SJCRH30 (cell line): ENCODE measurements at regions not wholly inside any gene's neighbourhood (a gene's known extent, or its start where the extent isn't known, plus 50 kb on each side); places are given as distances from the start of the nearest gene placed in this dataset.

Source experiments
- DNase-seq, 2 experiments: peaks; one replicate each; pipeline ENCODE4 v3.0.0-alpha.2; 2015 to 2020
- H3K27ac ChIP-seq: fragments of 250-450 bp; sonication (Bioruptor Pico); 2 replicates; pipeline ENCODE4 v1.5.1; 2020; ENCODE audit warnings: mild to moderate bottlenecking, moderate library complexity
- H3K27me3 ChIP-seq: fragments of 250-450 bp; sonication (Bioruptor Pico); 2 replicates; pipeline ENCODE4 v1.5.1; 2020; ENCODE audit warnings: mild to moderate bottlenecking, moderate library complexity
- H3K36me3 ChIP-seq: fragments of 250-450 bp; sonication (Bioruptor Pico); 2 replicates; pipeline ENCODE4 v1.5.1; 2020; ENCODE audit warnings: mild to moderate bottlenecking, moderate library complexity
- H3K4me1 ChIP-seq: fragments of 250-450 bp; sonication (Bioruptor Pico); 2 replicates; pipeline ENCODE4 v1.5.1; 2020; ENCODE audit warnings: mild to moderate bottlenecking, moderate library complexity
- H3K4me3 ChIP-seq: fragments of 250-450 bp; sonication (Bioruptor Pico); 2 replicates; pipeline ENCODE4 v1.5.1; 2020; ENCODE audit warnings: mild to moderate bottlenecking, moderate library complexity
- H3K9me3 ChIP-seq: fragments of 250-450 bp; sonication (Bioruptor Pico); replicated peaks from 2 replicates; pipeline ENCODE4 v1.5.1; 2020; ENCODE audit warnings: mild to moderate bottlenecking, moderate library complexity

DNA sequence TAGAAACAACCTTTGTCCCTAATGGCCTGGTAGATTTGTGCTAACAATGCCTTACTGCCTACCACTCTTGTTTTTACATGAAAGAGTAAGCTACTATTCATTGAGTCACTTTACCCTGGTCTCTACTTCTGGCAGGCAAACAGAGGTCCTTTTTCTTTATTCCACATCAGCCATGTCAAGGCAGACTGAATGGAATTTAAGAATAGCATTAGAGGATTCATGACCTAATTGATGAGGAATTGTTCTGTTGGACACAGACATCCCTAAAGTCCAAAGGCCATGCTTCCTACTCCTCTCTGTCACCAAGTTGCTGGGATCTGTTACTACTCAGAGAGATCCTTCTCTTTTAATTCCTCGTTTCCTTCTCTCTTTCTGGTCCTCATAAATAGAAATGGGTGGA is 229.1 kb upstream of the ZP4 start:
- no peaks in the 10 kb centered on the region for H3K9me3 ChIP-seq
- no peak for DNase-seq
- H3K27ac ChIP-seq: no peak overlapping the region
- no peaks in the 10 kb centered on the region for H3K27me3 ChIP-seq
- H3K4me3 ChIP-seq: no peak overlapping the region
- no peaks in the 10 kb centered on the region for H3K4me1 ChIP-seq
- no peaks in the 10 kb centered on the region for H3K36me3 ChIP-seq

- Histone ChIP-seq H3K36me3 (no peaks in the 10 kb centered on the region), H3K4me3 (no peak overlapping the region), H3K27ac (no peak overlapping the region), H3K27me3 (no peaks in the 10 kb centered on the region), H3K9me3 (no peaks in the 10 kb centered on the region), H3K4me1 (no peaks in the 10 kb centered on the region)
- no peak for DNase-seq
Measured at GRCh38 chr1:238119060-238119459, 228.3 kb upstream of the ZP4 start.

GRCh38 chr1:238115852-238116251 is 225.1 kb upstream of the ZP4 start:
- Histone ChIP-seq H3K9me3 (no peaks in the 10 kb centered on the region), H3K4me3 (no peak overlapping the region), H3K27me3 (no peaks in the 10 kb centered on the region), H3K27ac (no peak overlapping the region), H3K4me1 (no peaks in the 10 kb centered on the region), H3K36me3 (no peaks in the 10 kb centered on the region)
- no peak for DNase-seq

- Histone ChIP-seq H3K27me3 (no peaks in the 10 kb centered on the region), H3K27ac (no peak overlapping the region), H3K36me3 (no peaks in the 10 kb centered on the region), H3K4me1 (no peaks in the 10 kb centered on the region), H3K4me3 (no peak overlapping the region), H3K9me3 (no peaks in the 10 kb centered on the region)
- DNase-seq: no peak
Measured at GRCh38 chr1:238112952-238113621, 222.4 kb upstream of the ZP4 start.

GRCh38 chr1:238111516-238111915 is 220.8 kb upstream of the ZP4 start:
- Histone ChIP-seq H3K9me3 (no peaks in the 10 kb centered on the region), H3K27me3 (no peaks in the 10 kb centered on the region), H3K36me3 (no peaks in the 10 kb centered on the region), H3K27ac (no peak overlapping the region), H3K4me3 (no peak overlapping the region), H3K4me1 (no peaks in the 10 kb centered on the region)
- no peak for DNase-seq

GRCh38 chr1:238111081-238111480 is 220.4 kb upstream of the ZP4 start:
- H3K9me3 ChIP-seq: no peaks in the 10 kb centered on the region
- no peaks in the 10 kb centered on the region for H3K36me3 ChIP-seq
- H3K27ac ChIP-seq: no peak overlapping the region
- no peak for DNase-seq
- H3K4me1 ChIP-seq: no peaks in the 10 kb centered on the region
- no peaks in the 10 kb centered on the region for H3K27me3 ChIP-seq
- no peak overlapping the region for H3K4me3 ChIP-seq

DNA sequence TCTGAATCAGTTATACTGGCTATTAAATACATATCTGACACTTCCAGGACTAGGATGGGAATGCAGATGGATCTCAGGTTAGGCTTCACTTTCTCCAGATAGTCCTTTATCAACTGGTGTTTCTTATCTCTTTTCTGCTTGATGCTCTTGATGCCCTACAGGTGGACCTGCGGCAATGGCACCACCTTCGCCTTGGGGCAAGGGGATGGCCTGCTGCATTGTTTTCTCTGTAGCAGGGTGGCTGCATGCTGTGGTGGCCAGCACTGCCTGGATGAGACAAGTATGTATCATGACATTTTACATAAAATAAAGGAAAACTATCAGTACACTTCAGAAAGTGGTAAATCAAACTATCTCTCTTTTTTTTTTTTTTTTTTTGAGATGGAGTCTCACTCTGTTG is 217.7 kb upstream of the ZP4 start:
- no peak overlapping the region for H3K4me3 ChIP-seq
- no peaks in the 10 kb centered on the region for H3K9me3 ChIP-seq
- no peaks in the 10 kb centered on the region for H3K4me1 ChIP-seq
- DNase-seq: no peak
- H3K27ac ChIP-seq: no peak overlapping the region
- no peaks in the 10 kb centered on the region for H3K27me3 ChIP-seq
- no peaks in the 10 kb centered on the region for H3K36me3 ChIP-seq

DNA sequence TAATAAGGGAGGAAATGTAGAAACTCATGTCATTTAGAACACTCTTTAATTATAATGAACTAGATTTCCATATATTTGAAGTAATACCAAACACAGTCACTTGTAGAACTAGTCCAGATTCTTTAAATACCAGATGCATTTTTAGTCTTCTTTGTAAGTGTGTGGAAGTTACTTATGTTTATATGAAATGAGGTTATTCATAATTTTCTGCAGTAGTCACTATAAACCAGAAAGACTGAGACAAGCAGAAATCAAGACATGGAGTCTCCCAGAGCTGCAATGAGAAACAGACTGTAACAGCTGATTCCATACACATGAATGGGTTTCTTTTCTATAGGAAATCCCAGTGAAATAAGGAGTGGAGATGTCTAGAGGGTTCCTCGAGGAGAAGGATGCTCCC is 216.6 kb upstream of the ZP4 start:
- Histone ChIP-seq H3K9me3 (no peaks in the 10 kb centered on the region), H3K27ac (no peak overlapping the region), H3K27me3 (no peaks in the 10 kb centered on the region), H3K4me3 (no peak overlapping the region), H3K4me1 (no peaks in the 10 kb centered on the region), H3K36me3 (no peaks in the 10 kb centered on the region)
- no peak for DNase-seq

DNA sequence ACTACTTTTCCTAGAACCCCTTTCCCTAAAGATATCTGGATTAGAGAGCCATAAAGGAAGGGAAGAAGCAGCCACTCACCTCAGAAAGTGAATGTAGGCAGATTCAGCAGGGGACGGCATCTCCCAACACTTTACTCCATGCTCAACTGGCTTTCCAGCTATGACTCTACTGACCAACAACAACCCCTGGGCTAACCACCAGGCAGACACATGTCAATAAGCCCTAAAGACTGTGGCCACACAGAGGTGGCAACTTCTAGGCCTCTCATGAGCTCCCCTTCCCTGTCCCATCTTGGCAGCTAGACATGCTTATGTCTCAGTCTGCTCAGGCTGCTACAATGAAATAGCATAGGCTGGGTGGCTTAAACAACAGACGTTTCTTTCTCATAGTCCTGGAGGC is 214.0 kb upstream of the ZP4 start:
- H3K4me3 ChIP-seq: no peak overlapping the region
- H3K27ac ChIP-seq: no peak overlapping the region
- no peaks in the 10 kb centered on the region for H3K4me1 ChIP-seq
- H3K36me3 ChIP-seq: no peaks in the 10 kb centered on the region
- H3K27me3 ChIP-seq: no peaks in the 10 kb centered on the region
- H3K9me3 ChIP-seq: no peaks in the 10 kb centered on the region
- no peak for DNase-seq

GRCh38 chr1:238101923-238102322 is 211.2 kb upstream of the ZP4 start:
- H3K9me3 ChIP-seq: no peaks in the 10 kb centered on the region
- no peaks in the 10 kb centered on the region for H3K27me3 ChIP-seq
- no peak overlapping the region for H3K27ac ChIP-seq
- H3K4me1 ChIP-seq: no peaks in the 10 kb centered on the region
- DNase-seq: no peak
- H3K36me3 ChIP-seq: no peaks in the 10 kb centered on the region
- no peak overlapping the region for H3K4me3 ChIP-seq

DNA sequence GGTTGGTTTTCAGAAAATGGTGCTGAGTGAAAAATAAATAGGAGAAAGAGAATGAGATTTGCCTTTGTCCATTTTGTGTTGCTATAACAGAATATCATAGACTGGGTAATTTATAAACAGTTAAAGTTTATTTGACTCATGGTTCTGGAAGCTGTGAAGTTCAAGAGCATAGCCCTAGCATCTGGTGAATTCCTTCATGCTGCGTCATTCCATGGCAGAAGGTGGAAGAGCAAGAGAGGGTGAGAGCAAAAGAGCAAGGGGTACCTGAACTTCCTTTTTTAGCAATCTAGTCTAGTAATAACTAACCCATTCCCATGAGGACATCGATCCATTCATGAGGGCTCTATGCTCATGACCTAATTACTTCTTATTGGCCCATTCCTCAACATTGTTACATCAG is 209.1 kb upstream of the ZP4 start:
- no peak for DNase-seq

DNA sequence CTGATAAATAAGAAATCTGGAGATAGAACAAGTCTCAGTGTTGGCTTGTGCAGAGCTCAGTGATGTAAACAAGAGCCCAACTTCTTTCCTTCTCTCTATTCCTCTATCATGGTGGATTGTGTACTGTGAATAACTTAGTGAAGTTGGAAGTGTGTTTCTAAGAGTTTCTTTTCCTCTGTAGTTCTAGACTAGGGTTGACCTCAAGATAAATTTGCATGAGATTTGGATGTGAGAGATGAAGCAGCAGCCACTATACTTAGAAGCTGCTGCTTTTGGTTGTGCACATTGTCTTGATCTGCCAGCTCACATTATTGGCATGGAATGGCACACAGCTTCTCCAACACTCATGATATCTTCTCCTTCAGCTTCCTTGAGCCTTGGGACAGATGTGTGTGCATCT is 198.9 kb upstream of the ZP4 start:
- H3K27ac ChIP-seq: no peak overlapping the region
- H3K4me1 ChIP-seq: no peaks in the 10 kb centered on the region
- H3K27me3 ChIP-seq: no peaks in the 10 kb centered on the region
- H3K4me3 ChIP-seq: no peak overlapping the region
- no peak for DNase-seq
- no peaks in the 10 kb centered on the region for H3K36me3 ChIP-seq
- no peaks in the 10 kb centered on the region for H3K9me3 ChIP-seq

More for the DNA sequence above, 209.1 kb upstream of the ZP4 start:
- no peaks in the 10 kb centered on the region for H3K4me1 ChIP-seq
- H3K4me3 ChIP-seq: no peak overlapping the region
- no peak overlapping the region for H3K27ac ChIP-seq
- H3K36me3 ChIP-seq: no peaks in the 10 kb centered on the region
- no peaks in the 10 kb centered on the region for H3K9me3 ChIP-seq
- H3K27me3 ChIP-seq: no peaks in the 10 kb centered on the region

- H3K27me3 ChIP-seq: no peaks in the 10 kb centered on the region
- DNase-seq: no peak
- H3K9me3 ChIP-seq: no peaks in the 10 kb centered on the region
- H3K4me1 ChIP-seq: no peaks in the 10 kb centered on the region
- no peaks in the 10 kb centered on the region for H3K36me3 ChIP-seq
- H3K27ac ChIP-seq: no peak overlapping the region
- H3K4me3 ChIP-seq: no peak overlapping the region
Measured at GRCh38 chr1:238088560-238089290, 198.0 kb upstream of the ZP4 start.

DNA sequence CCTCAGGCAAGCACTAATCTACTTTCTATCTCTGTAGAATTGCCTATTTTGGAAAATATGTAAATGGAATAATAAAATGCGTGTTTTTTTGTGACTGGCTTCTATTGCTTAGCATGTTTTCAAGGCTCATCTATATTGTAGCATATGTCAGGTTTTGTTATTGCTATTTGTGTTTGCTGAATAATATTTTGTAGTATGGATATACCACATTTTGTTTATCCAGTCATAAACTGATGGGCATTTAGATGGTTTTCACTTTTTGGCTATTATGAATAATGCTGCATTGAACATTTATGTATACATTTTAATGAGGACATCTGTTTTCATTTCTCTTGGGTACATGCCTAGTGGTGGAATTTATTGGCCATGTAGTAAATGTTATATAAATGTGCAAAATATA is 183.3 kb upstream of the ZP4 start:
- no peak for DNase-seq
- Histone ChIP-seq H3K9me3 (no peaks in the 10 kb centered on the region), H3K27me3 (no peaks in the 10 kb centered on the region)

GRCh38 chr1:238071061-238071460 is 180.3 kb upstream of the ZP4 start:
- Histone ChIP-seq H3K27ac (no peak overlapping the region), H3K4me3 (no peak overlapping the region), H3K4me1 (no peaks in the 10 kb centered on the region), H3K36me3 (no peaks in the 10 kb centered on the region), H3K27me3 (no peaks in the 10 kb centered on the region), H3K9me3 (no peaks in the 10 kb centered on the region)
- no peak for DNase-seq

More for the DNA sequence above, 183.3 kb upstream of the ZP4 start:
- H3K27ac ChIP-seq: no peak overlapping the region
- no peaks in the 10 kb centered on the region for H3K4me1 ChIP-seq
- no peaks in the 10 kb centered on the region for H3K36me3 ChIP-seq
- no peak overlapping the region for H3K4me3 ChIP-seq

- H3K4me1 ChIP-seq: peaks cover 10% of the 10 kb centered on the region; the same call in 1 of the 2 replicates
- H3K27ac ChIP-seq: no peak overlapping the region
- no peaks in the 10 kb centered on the region for H3K36me3 ChIP-seq
- H3K9me3 ChIP-seq: no peaks in the 10 kb centered on the region
- no peak overlapping the region for H3K4me3 ChIP-seq
- H3K27me3 ChIP-seq: no peaks in the 10 kb centered on the region
- peak; percentile 9 to 34 for DNase-seq
Measured at GRCh38 chr1:238063454-238063853, 172.7 kb upstream of the ZP4 start.
